ENCODE measurements at regions not wholly inside any gene's neighbourhood (a gene's known extent, or its start where the extent isn't known, plus 50 kb on each side); places are given as distances from the start of the nearest gene placed in this dataset.
"Not testable (repeated sequence)": the region's sequence is repeated elsewhere in the genome, so short reads cannot be mapped to it uniquely, and the experiment has no call there.

DNA sequence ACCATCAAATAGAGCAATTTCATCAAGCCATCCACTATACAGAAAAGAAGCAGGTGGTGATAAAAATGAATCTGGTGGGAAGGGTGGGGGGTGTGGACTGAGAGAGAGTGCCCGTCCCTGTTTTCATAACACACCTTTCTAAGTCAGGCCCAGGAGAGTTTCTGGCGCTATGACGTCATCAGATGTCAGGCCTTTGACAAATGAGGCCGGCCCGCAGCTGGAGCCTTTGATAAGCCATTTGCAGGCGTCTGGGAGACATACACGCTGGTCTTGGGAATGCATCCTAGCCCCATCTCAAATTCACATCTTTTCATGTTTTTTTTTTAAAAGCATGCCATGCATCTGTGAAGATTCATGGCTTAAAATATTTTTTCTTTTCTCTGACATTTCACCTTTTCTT lies 404.5 kb downstream of the BCOR start:
- no peak for DNase-seq (ENCODE audit: low read depth in 2 of 2)

DNA sequence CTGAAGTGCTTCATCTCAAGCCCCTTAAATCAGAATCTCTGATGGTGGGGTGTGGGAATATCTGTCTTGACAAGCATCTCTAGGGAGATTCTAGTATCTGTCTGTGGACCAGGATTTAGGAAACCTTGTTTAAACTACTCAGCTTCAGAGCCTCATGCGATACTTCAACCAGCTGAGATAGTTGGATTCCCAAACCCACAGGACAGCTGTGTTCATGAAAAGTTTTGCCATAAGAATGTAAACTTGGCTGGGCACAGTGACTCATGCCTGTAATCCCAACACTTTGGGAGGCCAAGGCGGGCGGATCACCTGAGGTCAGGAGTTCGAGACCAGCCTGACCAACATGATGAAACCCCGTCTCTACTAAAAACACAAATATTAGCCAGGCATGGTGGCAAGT lies 395.1 kb downstream of the BCOR start:
- DNase-seq (ENCODE audit: low read depth in 2 of 2), result not testable (repeated sequence)

DNA sequence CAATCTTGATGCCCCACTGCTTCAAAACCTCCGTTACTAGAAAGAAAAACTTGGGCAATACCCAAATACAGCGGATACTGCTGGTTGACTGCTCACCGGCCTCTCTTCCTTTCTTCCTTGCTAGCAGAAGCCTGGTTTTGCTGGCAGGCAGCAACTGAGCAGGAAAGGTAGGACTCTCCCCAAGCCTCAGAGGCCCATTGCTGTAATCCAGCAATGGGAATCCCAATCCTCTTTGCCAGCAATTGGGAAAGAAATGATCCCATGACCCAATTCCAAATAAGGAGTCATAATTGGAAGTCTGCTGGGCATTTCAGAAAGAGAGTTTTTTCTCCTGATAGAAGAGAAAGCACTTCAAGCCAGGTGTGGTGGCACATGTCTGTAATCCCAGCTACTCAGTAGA lies 394.5 kb downstream of the BCOR start:
- DNase-seq (ENCODE audit: low read depth in 2 of 2), result no peak

DNA sequence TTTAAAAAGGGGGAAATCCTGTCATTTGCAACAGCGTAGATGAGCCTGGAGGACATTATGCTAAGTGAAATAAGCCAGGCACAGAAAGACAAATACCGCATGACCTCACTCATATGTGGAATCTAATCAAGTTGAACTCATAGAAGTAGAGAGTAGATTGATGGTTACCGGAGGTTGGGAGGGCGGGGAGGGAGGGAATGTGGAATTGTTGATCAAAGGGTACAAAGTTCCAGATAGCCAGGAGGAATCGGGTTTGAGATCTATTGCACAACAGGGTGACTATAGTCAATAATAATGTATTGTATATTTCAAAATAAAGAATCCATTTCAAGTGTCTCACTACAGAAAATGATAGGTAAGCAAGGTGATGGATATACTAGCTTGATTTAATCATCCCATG lies 393.2 kb downstream of the BCOR start:
- DNase-seq (ENCODE audit: low read depth in 2 of 2), result no peak

DNA sequence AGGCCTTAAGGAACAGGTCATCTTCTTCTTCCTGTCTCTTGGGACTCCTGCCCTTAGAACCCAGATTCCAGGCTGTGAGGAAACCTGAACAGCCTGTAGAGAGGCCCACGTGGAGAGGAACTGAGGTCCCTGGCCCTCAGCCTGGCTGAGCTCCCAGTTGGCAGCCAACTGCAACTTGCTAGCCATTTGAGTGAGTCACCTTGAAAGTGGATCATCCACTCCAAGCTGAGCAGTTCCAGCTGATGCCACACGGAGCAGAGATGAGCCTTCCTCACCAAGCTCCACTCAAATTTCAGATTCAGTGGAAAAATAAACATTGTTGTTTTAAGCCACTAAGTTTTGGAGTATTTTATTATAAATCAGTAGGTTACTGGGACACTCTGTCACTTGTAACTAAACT lies 392.5 kb downstream of the BCOR start:
- no peak for DNase-seq (ENCODE audit: low read depth in 2 of 2)

DNA sequence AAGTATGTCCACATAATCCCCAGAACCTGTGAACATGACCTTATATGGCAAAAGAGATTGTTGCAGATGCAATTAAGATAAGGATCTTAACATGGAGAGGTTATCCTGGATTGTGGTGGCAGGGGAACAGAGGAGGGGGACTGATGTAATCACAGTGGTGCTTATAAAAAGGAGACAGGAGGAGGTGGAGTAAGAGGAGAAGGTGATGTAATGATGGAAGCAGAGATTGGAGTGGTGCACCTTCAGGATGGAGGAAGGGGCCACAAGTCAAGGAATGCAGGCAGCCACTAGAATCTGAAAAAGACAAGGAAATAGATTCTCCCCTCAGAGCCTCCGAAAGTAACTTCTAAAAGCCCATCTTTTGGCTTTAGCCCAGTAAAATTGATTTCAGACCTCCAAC lies 388.4 kb downstream of the BCOR start:
- DNase-seq (ENCODE audit: low read depth in 2 of 2), result no peak

DNA sequence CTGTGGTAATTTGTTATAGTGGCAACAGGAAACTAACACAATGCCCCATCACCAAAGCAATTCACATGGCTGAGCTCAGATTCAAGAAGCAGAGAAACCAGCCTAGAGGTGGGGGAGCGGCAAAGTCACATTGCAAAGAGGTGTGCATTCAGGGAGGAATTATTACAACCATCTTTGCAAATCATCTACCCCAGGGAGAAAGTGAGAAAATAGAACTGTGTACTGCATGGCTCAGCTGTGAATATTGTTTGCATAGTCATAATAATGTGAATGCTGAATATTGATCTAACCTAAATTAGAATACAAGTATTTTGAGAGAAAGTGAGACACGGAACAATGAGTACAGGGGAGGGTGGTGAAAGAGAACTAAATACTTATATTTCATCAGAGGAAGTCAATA lies 387.9 kb downstream of the BCOR start:
- no peak for DNase-seq (ENCODE audit: low read depth in 2 of 2)

DNA sequence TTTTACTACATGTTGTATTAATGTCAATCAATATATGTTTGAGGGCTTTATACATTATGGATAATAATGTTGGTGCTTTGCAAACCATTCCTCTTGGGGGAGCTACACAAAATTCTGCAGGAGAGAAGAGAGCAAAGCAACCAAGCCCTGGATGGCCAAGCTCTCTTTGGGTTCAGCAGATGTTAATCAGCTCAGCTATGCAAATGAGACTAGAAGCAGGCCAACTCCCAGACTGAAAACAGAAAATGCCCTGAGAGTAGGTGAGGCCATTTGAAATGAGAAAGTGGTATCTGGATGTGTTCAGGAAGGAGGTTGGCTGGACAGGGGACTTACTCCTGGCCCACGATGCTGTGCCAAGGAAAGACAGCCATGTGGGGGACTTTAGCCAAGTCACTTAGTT lies 387.0 kb downstream of the BCOR start:
- DNase-seq (ENCODE audit: low read depth in 2 of 2), result no peak

DNA sequence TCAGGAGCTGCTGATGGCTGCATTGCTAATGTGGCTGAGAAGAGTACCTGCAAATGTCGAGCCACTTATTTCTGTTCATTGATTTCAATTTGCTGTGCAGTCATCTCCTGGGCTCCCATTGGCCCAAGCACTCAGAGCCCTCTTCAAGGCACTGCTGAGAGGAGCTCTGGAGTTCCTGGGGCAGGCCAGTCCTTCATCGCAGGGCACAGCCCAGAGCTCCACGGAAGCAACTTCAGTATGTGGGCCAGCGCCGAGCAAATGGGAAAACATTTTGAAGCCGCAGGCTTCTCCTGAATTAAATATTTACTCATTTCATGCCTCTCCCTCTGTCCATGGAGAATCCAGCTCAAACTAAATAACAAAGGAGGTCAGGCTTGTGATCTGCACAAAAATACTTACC lies 383.3 kb downstream of the BCOR start:
- DNase-seq (ENCODE audit: low read depth in 2 of 2), result no peak

DNA sequence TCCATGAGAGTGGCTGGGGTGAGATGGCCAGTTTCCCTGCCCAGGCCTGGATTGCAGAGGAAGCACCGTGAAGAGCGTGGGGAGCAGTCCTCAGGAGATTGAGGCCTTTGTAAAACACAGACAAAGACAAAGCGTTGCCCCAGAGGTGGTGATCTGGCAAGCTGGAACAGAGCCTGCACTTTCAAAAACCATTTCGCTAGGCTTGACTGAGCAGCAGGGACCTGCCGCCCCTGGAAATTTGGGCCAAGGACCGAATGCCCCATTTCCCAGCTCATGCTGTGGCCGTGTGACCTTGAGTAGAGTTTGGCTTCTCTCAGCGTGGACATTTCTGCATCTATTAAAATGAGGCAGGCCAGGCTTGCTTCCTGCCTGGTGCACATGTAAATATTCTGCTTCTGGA lies 381.4 kb downstream of the BCOR start:
- no peak for DNase-seq (ENCODE audit: low read depth in 2 of 2)

DNA sequence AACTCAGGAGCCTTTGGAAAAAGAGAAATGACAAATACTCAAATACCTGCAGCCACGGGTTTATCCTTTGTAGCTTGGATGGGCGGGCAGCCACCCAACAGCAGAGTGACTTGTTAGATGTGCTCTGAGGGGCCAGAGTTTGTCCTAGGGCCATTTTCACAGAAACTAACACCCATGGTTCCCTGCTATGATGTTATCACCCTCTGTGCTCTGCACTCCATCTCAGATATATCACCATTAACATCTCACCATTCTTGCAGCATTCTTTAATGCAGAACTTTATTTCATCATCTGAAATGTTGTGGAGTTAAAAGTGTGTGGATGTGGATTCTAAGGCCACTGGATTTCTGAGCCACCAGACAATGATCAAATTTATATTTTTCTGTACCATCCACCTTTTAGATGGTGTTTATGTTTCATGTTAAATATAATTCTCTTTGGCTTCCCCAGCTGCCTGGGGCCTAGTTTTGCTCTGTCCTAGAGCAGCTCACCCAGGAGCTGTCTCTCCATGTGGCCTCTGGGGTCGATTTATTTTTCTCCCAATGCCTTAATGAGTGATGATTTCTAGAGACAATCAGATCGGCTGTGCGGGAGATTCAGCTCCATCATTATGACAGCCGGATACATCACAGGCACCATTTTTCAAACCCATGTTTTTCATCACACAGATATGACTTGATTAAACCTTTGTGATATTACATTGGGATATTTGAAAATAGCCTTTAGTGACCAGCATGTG lies 380.8 kb downstream of the BCOR start:
- DNase-seq (ENCODE audit: low read depth in 2 of 2), result no peak

DNA sequence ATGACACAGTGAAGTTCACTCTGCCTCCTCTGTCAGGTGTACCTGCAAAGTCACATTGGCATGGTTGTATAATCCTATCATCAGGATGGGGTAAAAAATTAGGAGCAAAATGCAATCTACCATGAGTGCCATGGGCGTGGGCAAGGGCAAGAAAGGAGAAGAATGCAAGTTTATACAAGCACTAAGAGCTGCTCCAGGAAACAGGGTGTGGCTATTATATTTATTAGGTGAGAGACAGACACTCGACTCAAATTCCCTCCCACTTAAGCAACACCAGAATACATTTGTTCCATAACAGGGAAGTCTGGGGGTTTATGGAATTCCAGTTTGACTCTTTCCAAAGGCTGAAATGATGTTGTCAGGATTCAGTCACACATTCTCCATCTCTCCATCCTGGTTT lies 378.8 kb downstream of the BCOR start:
- DNase-seq (ENCODE audit: low read depth in 2 of 2), result no peak

DNA sequence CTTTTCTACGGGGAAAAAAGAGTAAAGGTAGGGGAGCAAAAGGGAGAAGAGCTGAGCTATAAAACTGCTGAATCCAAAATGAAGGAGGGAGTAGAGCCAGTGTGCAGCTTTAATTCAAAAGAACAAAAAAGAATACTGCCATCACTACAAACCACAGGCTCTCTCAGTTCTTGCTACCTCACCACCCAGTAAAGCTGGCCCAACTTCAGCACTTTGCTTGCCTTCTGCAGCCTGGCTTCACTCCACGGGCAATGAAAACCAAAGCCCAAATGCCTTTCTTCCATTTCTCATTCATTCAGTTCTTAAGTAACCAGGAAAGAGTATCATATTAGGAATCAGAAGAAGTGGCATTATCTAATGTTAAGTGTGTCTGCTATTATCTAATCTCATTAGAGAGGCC lies 376.8 kb downstream of the BCOR start:
- no peak for DNase-seq (ENCODE audit: low read depth in 2 of 2)

DNA sequence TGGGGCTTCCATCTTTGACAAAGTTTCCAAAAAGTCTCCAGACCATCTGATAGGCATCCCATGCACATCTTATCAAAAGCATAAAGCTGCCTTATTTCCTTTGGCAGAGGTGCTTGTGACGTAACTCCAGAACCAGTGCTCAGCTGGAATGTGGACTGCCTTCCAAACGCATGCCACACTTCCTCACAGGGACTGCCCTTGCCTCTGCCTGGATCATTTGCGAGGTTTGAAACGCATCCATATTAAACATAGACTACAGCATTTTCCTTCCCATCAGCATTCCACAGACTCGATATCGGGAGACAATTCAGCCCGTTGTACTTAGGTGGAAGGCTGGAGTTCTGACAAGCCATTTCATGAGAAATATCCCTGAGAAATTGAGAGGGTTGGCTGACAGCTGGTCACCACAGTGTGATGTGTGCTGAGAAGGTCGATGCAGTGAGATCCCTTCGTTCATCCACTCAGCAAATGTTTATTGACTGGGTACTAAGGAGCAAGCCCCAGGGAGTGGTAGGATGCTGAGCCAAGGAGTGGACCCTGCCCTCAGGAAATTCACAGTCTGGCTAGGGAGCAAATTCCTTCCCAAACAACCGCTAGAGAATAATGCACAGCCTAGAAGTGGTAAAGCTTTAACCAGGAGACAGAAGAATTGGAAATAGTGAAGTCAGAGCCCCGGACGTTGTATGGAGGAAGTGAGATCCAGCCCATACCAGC lies 376.0 kb downstream of the BCOR start:
- no peak for DNase-seq (ENCODE audit: low read depth in 2 of 2)

DNA sequence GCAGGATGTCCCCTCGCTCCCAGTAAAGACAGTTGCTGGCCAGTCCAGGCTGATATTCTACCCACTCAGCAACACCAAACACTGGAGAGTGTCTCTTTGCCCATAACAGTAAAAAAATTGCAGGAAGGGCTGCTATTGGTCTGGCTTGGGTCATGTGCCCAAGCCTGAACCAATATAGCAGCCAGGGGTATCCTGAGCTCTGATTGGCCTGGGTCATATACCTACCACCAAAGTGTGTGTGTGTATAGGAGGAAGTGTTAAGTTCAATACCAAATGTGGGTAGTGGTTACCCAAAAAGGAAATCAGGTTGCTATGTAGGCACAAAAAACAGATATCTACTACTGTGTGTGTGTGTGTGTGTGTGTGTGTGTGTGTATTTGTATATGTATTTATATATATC lies 373.2 kb downstream of the BCOR start:
- no peak for DNase-seq (ENCODE audit: low read depth in 2 of 2)

DNA sequence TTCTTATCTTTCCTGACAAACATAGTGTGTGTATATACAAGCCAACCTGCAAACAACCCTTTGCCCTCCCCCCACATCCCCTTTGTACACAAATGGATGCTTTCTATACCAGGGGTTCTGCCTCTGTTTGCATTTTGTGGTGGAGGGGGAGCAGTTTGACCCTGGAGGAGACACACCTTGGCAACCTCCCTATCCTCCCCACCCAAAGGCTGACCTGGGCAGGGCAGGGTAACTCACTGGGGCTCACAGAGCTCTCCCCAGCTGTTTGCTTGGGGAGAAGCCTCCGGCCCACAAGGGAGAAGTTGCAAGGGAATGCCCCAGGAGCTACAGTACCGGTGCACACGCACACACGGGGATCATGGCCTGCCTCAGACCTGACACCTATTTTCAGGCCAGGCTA lies 372.6 kb downstream of the BCOR start:
- no peak for DNase-seq (ENCODE audit: low read depth in 2 of 2)

DNA sequence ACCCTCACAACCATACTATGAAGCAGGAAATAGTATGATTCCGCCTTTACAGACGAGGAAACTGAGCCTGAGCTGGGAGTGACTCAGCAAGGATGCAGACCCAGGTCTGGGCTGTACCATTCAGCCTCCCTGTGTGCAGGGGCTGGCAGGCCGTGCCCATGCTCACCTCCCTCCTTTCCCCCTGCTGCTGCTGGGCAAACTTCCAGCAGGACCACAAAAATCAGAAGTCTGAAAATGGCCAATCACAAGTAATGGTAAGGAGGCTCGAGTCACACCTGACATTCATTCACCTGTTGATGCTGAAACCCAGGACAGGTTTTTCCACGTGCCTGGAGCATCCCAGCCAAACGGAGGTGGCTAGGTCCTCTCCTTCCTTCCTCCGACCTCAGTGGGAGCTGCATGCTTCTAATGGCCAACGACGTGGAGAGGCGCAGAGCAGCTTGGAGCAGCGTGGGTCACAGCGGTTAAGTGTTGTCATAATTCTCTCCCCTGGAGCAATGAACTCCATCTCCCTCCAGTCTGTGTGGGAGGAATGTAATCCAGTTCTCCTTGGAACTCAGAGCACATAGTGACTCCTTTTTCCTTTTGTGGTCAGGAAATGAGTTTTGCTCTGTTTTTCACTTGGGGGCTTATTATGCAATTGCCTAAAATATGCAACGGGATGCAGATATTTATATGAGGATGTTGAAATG lies 371.7 kb downstream of the BCOR start:
- DNase-seq (ENCODE audit: low read depth in 2 of 2), result no peak

DNA sequence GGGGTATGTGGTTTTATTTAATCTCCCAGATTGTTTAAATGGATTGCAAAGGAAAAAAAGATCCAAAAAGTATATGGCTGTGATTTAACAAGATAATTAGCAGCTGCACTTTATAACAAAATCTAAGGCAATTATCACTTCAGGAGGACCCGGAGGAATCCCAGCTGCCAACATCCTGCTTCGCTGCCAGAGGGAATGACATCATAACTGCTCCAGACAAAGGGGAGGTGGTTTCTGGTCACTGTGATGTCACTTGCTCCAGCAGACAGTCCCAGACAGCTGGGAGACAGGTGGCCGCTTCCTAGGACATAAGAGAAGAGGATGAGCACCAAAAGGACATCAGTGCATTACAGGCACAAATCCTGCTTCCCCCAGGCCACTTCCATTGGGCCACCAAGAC lies 371.0 kb downstream of the BCOR start:
- DNase-seq (ENCODE audit: low read depth in 2 of 2), result no peak

DNA sequence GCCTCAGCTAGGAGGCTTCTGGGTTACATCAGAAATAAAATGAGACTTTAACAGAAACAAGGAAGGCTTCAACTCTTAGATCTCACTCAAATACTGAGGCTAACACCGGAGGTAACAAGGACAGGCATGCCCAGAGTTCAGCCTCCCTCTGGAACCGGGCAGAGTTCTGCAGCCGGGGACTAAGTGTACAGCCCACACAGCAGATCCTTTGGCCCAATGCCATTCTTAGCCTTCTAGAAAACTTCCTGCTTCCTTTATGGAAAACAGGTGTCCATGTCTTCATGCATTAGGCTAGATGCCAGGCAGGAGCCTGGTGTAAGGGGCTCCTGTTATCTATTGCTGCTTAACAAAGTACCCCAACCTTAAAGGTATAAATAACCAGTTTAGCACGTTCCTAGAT lies 369.7 kb downstream of the BCOR start:
- DNase-seq (ENCODE audit: low read depth in 2 of 2), result no peak

DNA sequence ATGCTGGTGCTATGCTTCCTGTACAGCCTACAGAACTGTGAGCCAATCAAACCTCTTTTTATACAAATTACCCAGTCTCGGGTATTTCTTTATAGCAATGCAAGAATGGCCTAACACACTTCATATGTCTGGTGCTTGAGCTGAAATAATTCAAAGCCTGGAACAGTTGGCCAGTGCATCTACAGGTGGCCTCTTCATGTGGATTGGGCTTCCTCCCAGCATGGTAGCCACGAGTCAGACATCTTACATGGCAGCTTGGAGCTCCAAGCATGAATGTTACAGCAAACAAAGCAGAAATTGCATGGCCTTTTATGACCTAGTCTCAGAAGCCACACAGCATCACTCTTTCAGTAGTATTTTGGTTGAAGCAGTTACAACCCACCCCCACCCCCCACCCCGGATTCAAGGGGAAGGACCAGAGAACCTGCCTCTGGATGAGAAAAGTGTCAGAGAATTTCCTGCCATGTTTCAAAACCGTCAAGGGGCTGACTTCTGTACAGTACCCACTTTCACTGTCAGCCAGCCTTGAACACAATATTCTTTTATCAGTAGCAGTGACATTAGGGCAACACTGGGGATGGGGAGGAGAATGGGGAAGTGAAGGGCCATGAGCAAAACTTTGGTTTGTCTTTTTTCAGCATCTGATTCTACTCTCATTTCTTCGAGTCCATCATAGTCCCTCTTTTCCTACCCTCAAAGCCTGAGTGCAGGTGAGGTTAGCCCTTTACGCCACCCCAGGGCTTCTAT lies 368.7 kb downstream of the BCOR start:
- DNase-seq (ENCODE audit: low read depth in 2 of 2), result no peak

DNA sequence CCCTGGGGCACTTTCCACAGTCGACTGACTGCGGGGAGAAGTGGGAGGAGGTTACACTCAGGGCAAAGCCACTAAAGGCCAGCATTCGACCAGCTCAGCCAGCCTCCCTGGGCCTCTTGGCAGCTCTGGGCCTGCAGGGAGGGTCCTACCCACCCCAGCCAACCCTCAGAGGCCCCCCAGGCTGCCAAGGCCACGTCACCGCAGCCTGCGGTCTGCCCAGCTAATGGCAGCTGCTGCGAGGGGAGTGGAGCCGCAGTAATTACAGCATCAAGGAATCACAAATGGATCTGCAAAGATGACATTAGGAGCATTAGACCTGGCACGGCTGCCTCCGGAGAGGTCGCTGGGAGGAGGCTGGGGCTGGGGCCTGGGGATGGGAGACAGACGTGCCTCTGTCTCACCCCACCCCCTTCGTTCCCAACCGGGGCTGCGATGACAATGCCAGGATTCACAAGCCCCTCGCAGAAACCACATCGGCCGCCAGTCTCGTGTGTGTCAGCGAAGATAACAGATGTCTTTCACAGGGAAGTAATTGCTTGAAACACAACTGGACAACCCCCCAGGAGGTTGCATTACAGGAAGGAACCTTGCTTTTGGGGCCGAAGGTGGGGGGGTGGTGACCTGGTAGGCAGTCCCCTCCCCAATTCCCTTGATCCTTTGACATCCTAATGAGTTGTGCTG lies 367.6 kb downstream of the BCOR start:
- DNase-seq (ENCODE audit: low read depth in 2 of 2), result no peak
